Ishikawa (cell line): ENCODE measurements at regions not wholly inside any gene's neighbourhood (a gene's known extent, or its start where the extent isn't known, plus 50 kb on each side); places are given as distances from the start of the nearest gene placed in this dataset.

Source experiments
- CEBPB ChIP-seq: IDR thresholded peaks from 2 replicates; pipeline ENCODE4 v1.6.1; 2012
- CREB1 ChIP-seq: IDR thresholded peaks from 2 replicates; pipeline ENCODE4 v1.6.1; 2012; ENCODE audit warnings: low read depth
- EGR1 ChIP-seq: IDR thresholded peaks from 2 replicates; pipeline ENCODE4 v1.6.1; 2012
- EP300 ChIP-seq: IDR thresholded peaks from 2 replicates; pipeline ENCODE4 v1.6.1; 2012; ENCODE audit warnings: borderline replicate concordance
- FOXM1 ChIP-seq: IDR thresholded peaks from 2 replicates; pipeline ENCODE4 v1.6.1; 2012; ENCODE audit warnings: low read depth, borderline replicate concordance
- MAX ChIP-seq: IDR thresholded peaks from 2 replicates; pipeline ENCODE4 v1.6.1; 2012
- NFIC ChIP-seq: IDR thresholded peaks from 2 replicates; pipeline ENCODE4 v1.6.1; 2012
- RAD21 ChIP-seq: IDR thresholded peaks from 2 replicates; pipeline ENCODE4 v1.6.1; 2012; ENCODE audit warnings: low read depth
- REST ChIP-seq: IDR thresholded peaks from 2 replicates; pipeline ENCODE4 v1.6.1; 2012; ENCODE audit warnings: low read depth, mild to moderate bottlenecking
- TAF1 ChIP-seq: IDR thresholded peaks from 2 replicates; pipeline ENCODE4 v1.6.1; 2012; ENCODE audit warnings: low read depth, mild to moderate bottlenecking
- TCF12 ChIP-seq: IDR thresholded peaks from 2 replicates; pipeline ENCODE4 v1.6.1; 2012; ENCODE audit warnings: low read depth
- TEAD4 ChIP-seq: IDR thresholded peaks from 2 replicates; pipeline ENCODE4 v1.6.1; 2012
- USF1 ChIP-seq: IDR thresholded peaks from 2 replicates; pipeline ENCODE4 v1.6.1; 2012
- YY1 ChIP-seq: IDR thresholded peaks from 2 replicates; pipeline ENCODE4 v1.6.1; 2012; ENCODE audit warnings: low read depth
- ZBTB7A ChIP-seq: IDR thresholded peaks from 2 replicates; pipeline ENCODE4 v1.6.1; 2012; ENCODE audit warnings: low read depth

GRCh38 chr3:87833039-87833377 is 225.8 kb downstream of the CGGBP1 start:
- TF ChIP-seq YY1 (no peak), TAF1 (no peak), TEAD4 (no peak), ZBTB7A (no peak), USF1 (no peak), TCF12 (no peak), REST (no peak), RAD21 (no peak)

GRCh38 chr3:87828046-87828445 is 230.8 kb downstream of the CGGBP1 start:
- no peak for TF ChIP-seq CEBPB
- no peak for TF ChIP-seq REST
- TF ChIP-seq ZBTB7A: no peak
- TF ChIP-seq EP300: no peak
- no peak for TF ChIP-seq MAX
- TF ChIP-seq CREB1: no peak
- no peak for TF ChIP-seq EGR1
- no peak for TF ChIP-seq TEAD4
- no peak for TF ChIP-seq NFIC
- TF ChIP-seq RAD21: no peak
- no peak for TF ChIP-seq TAF1
- no peak for TF ChIP-seq USF1
- no peak for TF ChIP-seq YY1
- TF ChIP-seq TCF12: no peak
- TF ChIP-seq FOXM1: no peak

- TF ChIP-seq EGR1 (no peak), USF1 (no peak), MAX (no peak), NFIC (no peak), ZBTB7A (no peak), RAD21 (no peak), YY1 (no peak), FOXM1 (no peak), TAF1 (no peak), REST (no peak)
Observed at GRCh38 chr3:87822563-87822962, 236.2 kb downstream of the CGGBP1 start.

- TF ChIP-seq MAX (no peak), RAD21 (no peak), FOXM1 (no peak), USF1 (no peak), EGR1 (no peak), REST (no peak), EP300 (no peak), NFIC (no peak), TAF1 (no peak), TCF12 (no peak), CEBPB (no peak), YY1 (no peak), CREB1 (no peak), ZBTB7A (no peak), TEAD4 (no peak)
Observed at GRCh38 chr3:87811953-87812352, 246.9 kb downstream of the CGGBP1 start.
